Tibial nerve (tissue), 4 donors: ENCODE measurements at regions not wholly inside any gene's neighbourhood (a gene's known extent, or its start where the extent isn't known, plus 50 kb on each side); places are given as distances from the start of the nearest gene placed in this dataset.
"Not testable (repeated sequence)": the region's sequence is repeated elsewhere in the genome, so short reads cannot be mapped to it uniquely, and the experiment has no call there.

ENCODE experiments used
- DNase-seq, 2 donors: peaks; one replicate each; pipeline ENCODE4 v3.0.0-alpha.2; 2019; ENCODE audit warnings: low spot score in 2 of 2
- H3K27ac ChIP-seq, 4 donors: fragments of 200-600 bp; sonication (generic) in 3 of 4; one replicate each; pipeline ENCODE4 v1.5.1; 2017 to 2019; ENCODE audit warnings: mild to moderate bottlenecking in 1 of 4
- H3K27me3 ChIP-seq, 2 donors: fragments of 200-600 bp; sonication (generic) in 1 of 2; one replicate each; pipeline versions ENCODE4 v1.5.1 to v1.6.0; 2017 to 2019
- H3K36me3 ChIP-seq, 3 donors: fragments of 200-600 bp; sonication (generic); one replicate each; pipeline ENCODE4 v1.5.1; 2018 to 2019
- H3K4me1 ChIP-seq, 4 donors: fragments of 200-600 bp; sonication (generic) in 3 of 4; one replicate each; pipeline ENCODE4 v1.5.1; 2017 to 2019
- H3K4me3 ChIP-seq, 4 donors: fragments of 200-600 bp; sonication (generic) in 3 of 4; one replicate each; pipeline ENCODE4 v1.5.1; 2017 to 2019; ENCODE audit warnings: mild to moderate bottlenecking in 1 of 4, moderate library complexity in 1 of 4
- H3K9me3 ChIP-seq, 4 donors: fragments of 200-600 bp; sonication (generic) in 3 of 4; one replicate each; pipeline ENCODE4 v1.5.1; 2017 to 2019
- EP300 ChIP-seq, 2 donors: sonication (generic); formaldehyde crosslinking; IDR thresholded peaks; one replicate each; pipeline ENCODE4 v1.6.1; 2017; ENCODE audit warnings: antibody characterized with exemption in 2 of 2, mild to moderate bottlenecking in 1 of 2
- POLR2A ChIP-seq, 2 donors: fragments of 450-650 bp; IDR thresholded peaks; one replicate each; pipeline ENCODE4 v1.6.1; 2017; ENCODE audit warnings: antibody characterized with exemption in 2 of 2, mild to moderate bottlenecking in 2 of 2, moderate library complexity in 2 of 2
- WGBS, 2 donors: methylation state at CpG; one replicate each; pipeline ENCODE4 v1.1.5; 2018; 5-methylcytosine and 5-hydroxymethylcytosine counted together
- TF ChIP-seq, protein P1 (sequence below), 5 experiments: fragments of 200-600 bp in 3 of 5; fragments of 450-650 bp in 2 of 5; sonication (generic) in 3 of 5; IDR thresholded peaks; one replicate each; pipeline ENCODE4 v1.5.1; 2016 to 2019; ENCODE audit warnings: antibody characterized with exemption in 5 of 5, mild to moderate bottlenecking in 3 of 5, moderate library complexity in 2 of 5

DNA sequence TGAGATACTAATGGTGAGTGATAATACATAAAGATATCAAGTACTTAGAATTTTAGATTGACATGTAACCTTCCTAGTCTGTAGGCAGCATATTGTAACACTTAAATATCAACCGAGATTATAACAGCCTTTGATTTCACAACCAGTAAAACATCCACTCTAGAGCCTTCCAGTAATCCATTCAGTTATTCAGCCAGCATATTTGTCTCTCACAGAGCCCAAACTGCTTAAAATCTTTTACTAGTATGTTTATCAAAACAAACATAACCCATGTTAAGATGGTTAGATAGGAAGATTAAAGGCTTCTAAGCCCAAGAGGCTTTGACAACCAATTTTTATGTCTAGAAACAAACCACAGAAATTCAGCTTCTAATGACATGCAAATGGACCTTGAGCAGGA, 177.9 kb upstream of the FST start:
- TF ChIP-seq, protein P1, sequence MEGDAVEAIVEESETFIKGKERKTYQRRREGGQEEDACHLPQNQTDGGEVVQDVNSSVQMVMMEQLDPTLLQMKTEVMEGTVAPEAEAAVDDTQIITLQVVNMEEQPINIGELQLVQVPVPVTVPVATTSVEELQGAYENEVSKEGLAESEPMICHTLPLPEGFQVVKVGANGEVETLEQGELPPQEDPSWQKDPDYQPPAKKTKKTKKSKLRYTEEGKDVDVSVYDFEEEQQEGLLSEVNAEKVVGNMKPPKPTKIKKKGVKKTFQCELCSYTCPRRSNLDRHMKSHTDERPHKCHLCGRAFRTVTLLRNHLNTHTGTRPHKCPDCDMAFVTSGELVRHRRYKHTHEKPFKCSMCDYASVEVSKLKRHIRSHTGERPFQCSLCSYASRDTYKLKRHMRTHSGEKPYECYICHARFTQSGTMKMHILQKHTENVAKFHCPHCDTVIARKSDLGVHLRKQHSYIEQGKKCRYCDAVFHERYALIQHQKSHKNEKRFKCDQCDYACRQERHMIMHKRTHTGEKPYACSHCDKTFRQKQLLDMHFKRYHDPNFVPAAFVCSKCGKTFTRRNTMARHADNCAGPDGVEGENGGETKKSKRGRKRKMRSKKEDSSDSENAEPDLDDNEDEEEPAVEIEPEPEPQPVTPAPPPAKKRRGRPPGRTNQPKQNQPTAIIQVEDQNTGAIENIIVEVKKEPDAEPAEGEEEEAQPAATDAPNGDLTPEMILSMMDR (IDR thresholded peaks at IDR 0.05) = no peak
- TF ChIP-seq POLR2A (IDR thresholded peaks at IDR 0.05) (no peak), EP300 (IDR thresholded peaks at IDR 0.05) (no peak)
- no peak overlapping the region for H3K27ac ChIP-seq
- peaks cover 0 to 6% (median 0%) of the 10 kb centered on the region in 4 donors for H3K9me3 ChIP-seq
- no peak for DNase-seq
- 48 to 67% methylated on average over 1 of the region's 1 CpG for WGBS, 2 donors
- H3K36me3 ChIP-seq = no peaks in the 10 kb centered on the region
- H3K4me1 ChIP-seq = no peaks in the 10 kb centered on the region
- no peak overlapping the region for H3K4me3 ChIP-seq
- no peaks in the 10 kb centered on the region for H3K27me3 ChIP-seq

DNA sequence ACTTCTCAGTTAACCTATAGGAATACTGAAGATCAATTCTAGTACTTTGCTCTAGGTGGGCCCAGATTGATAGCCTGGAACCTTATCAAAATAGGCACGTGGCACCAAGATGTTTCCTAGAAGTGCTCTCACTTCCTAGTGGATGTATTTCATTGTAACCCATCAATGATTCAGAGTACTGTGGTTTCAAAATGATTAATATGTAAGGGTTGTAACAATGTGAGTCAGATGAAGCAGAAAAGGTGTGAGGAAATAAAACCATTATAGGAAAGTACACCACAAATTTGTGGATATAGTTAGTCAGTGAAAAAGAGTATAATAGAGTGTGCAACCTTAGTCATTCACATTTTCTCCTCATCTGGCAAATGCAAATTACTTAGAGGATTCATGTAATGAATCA, 177.3 kb upstream of the FST start:
- Histone ChIP-seq H3K9me3 (peaks cover 0 to 6% (median 0%) of the 10 kb centered on the region in 4 donors), H3K27me3 (no peaks in the 10 kb centered on the region), H3K27ac (no peak overlapping the region), H3K4me1 (no peaks in the 10 kb centered on the region), H3K36me3 (no peaks in the 10 kb centered on the region), H3K4me3 (no peak overlapping the region)
- DNase-seq = no peak
- WGBS, 2 donors = 55 to 67% methylated on average over 1 of the region's 1 CpG
- TF ChIP-seq, protein P1 (IDR thresholded peaks at IDR 0.05) = no peak
- TF ChIP-seq POLR2A (IDR thresholded peaks at IDR 0.05) (no peak), EP300 (IDR thresholded peaks at IDR 0.05) (no peak)

DNA sequence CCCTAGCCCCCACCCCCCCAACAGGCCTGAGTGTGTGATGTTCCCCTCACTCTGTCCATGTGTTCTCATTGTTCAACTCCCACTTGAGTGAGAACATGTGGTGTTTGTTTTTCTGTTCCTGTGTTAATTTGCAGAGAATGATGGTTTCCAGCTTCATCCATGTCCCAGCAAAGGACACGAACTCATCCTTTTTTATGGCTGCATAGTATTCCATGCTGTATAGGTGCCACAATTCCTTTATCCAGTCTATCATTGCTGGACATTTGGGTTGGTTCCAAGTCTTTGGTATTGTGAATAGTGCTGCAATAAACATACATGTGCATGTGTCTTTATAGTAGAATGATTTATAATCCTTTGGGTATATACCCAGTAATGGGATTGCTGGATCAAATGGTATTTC, 175.1 kb upstream of the FST start:
- H3K27ac ChIP-seq, H3K4me1 ChIP-seq, H3K36me3 ChIP-seq, DNase-seq, H3K9me3 ChIP-seq, H3K4me3 ChIP-seq, H3K27me3 ChIP-seq: not testable (repeated sequence)
- 68 to 92% methylated on average over 1 of the region's 1 CpG for WGBS, 2 donors

DNA sequence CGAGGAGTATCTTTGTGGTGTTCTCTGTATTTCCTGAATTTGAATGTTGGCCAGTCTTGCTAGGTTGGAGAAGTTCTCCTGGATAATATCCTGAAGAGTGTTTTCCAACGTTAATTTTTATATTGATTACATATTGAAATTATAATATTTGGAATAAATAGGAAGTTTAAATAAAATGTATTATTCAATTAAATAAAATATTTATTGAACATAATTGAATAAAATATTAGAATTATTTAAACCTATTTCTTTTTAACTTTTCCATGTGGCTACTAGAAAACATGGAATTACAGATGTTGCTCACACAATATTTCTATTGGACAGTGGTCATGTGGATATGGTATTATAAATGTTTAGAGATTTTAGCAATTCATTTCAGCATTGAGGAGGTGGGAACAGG, 170.8 kb upstream of the FST start:
- Histone ChIP-seq H3K27me3 (no peaks in the 10 kb centered on the region), H3K27ac (no peak overlapping the region), H3K4me3 (no peak overlapping the region), H3K4me1 (no peaks in the 10 kb centered on the region), H3K9me3 (peaks cover 0 to 6% (median 0%) of the 10 kb centered on the region in 4 donors), H3K36me3 (no peaks in the 10 kb centered on the region)
- no peak for DNase-seq
- TF ChIP-seq POLR2A (IDR thresholded peaks at IDR 0.05) = no peak
- no peak for TF ChIP-seq EP300 (IDR thresholded peaks at IDR 0.05)
- TF ChIP-seq, protein P1 (IDR thresholded peaks at IDR 0.05) = no peak
- 85 to 88% methylated on average over 2 of the region's 2 CpGs for WGBS, 2 donors

DNA sequence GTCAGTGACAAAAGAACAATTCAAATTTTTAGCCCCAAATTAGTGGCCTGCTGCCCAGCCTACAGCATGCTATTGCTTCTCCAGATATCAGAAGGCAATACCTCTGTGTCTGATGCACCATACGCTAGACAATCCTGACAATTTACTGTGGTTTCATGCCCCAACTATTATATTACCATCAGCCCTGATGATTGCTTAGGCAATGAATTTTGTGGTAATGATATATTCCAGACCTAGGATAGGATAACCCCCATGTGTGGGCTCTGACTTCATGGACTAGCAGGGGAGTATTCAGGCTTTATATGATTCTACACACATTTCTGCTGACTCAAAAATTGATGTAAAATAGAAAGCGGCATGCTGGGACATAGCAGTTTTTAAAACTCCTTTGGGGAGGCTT, 168.7 kb upstream of the FST start:
- no peaks in the 10 kb centered on the region for H3K27me3 ChIP-seq
- WGBS, 2 donors = 93% methylated on average over 2 of the region's 2 CpGs
- no peak overlapping the region for H3K27ac ChIP-seq
- no peak overlapping the region for H3K4me3 ChIP-seq
- DNase-seq = no peak
- no peaks in the 10 kb centered on the region for H3K36me3 ChIP-seq
- H3K9me3 ChIP-seq = peaks cover 0 to 8% (median 0%) of the 10 kb centered on the region in 4 donors
- TF ChIP-seq, protein P1 (IDR thresholded peaks at IDR 0.05) = no peak
- TF ChIP-seq POLR2A (IDR thresholded peaks at IDR 0.05) = no peak
- TF ChIP-seq EP300 (IDR thresholded peaks at IDR 0.05) = no peak
- no peaks in the 10 kb centered on the region for H3K4me1 ChIP-seq

DNA sequence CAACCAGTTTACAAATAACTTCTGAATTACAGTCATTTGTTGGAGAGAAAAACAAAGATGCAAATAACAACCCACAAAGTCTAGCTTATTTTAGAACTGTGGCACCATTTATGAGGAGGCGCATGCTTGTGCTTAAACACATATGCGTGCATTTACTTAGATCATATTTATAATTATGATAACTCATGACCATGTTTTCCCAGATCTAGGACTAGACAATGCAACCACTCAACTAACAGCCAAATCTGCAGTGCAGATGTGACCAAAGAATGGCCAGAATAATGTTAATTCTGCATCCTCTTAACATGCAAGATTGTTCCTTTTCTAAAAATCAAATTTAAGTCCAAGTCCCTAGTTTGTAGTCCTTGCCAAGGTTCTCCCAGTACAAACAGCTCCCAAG, 167.3 kb upstream of the FST start:
- Histone ChIP-seq H3K9me3 (peaks cover 0 to 8% (median 0%) of the 10 kb centered on the region in 4 donors), H3K36me3 (no peaks in the 10 kb centered on the region), H3K27me3 (no peaks in the 10 kb centered on the region), H3K4me3 (no peak overlapping the region), H3K27ac (no peak overlapping the region), H3K4me1 (no peaks in the 10 kb centered on the region)
- TF ChIP-seq, protein P1 (IDR thresholded peaks at IDR 0.05) = no peak
- TF ChIP-seq EP300 (IDR thresholded peaks at IDR 0.05) (no peak), POLR2A (IDR thresholded peaks at IDR 0.05) (no peak)
- WGBS, 2 donors = 61 to 70% methylated on average over 2 of the region's 2 CpGs
- no peak for DNase-seq
